ENCODE measurements at regions not wholly inside any gene's neighbourhood (a gene's known extent, or its start where the extent isn't known, plus 50 kb on each side); places are given as distances from the start of the nearest gene placed in this dataset.

GRCh38 chr9:104429031-104429546 lies 75.0 kb upstream of the OR13F1 start:
- Histone ChIP-seq H3K4me1 (ENCODE audit: insufficient read depth, low read length) (no peaks in the 10 kb centered on the region), H3K36me3 (ENCODE audit: low read depth, low read length) (no peaks in the 10 kb centered on the region), H3K79me2 (ENCODE audit: low read length) (no peaks in the 10 kb centered on the region), H3K9ac (ENCODE audit: low read length) (no peak overlapping the region), H2AFZ (ENCODE audit: low read length) (no peak overlapping the region), H3K9me2 (replicated peaks; ENCODE audit: low read length) (no peaks in the 10 kb centered on the region), H3K27ac (ENCODE audit: low read length) (no peak overlapping the region), H3K9me3 (ENCODE audit: low read length) (no peaks in the 10 kb centered on the region), H3K27me3 (ENCODE audit: low read length) (no peaks in the 10 kb centered on the region), H3F3A (ENCODE audit: low read length, unreplicated experiment) (no peaks in the 10 kb centered on the region), H3K4me2 (ENCODE audit: low read length) (no peak overlapping the region), H3K4me3 (ENCODE audit: low read length) (no peak overlapping the region), H4K20me1 (ENCODE audit: low read length) (no peaks in the 10 kb centered on the region)
- ATAC-seq (no peak), DNase-seq (no peak)
- no TSS peak for BruUV-seq (replicated peaks)
- ChIA-PET CTCF (no interaction called here), POLR2A (ENCODE audit: unreplicated experiment) (no interaction called here)
- intact Hi-C loops (cut with micrococcal nuclease) = no loop called here
- no peak for TF ChIP-seq EZH2phosphoT487 (IDR thresholded peaks at IDR 0.05; ENCODE audit: borderline replicate concordance, low read length)
- no peak for TF ChIP-seq EZH2 (IDR thresholded peaks at IDR 0.05; ENCODE audit: low read length, unreplicated experiment)
- no peak for TF ChIP-seq CTCF (conservative IDR thresholded peaks at IDR 0.05; ENCODE audit: low read depth, low read length)

- ATAC-seq (no peak), DNase-seq (no peak)
- no peak overlapping the region for H3K4me2 ChIP-seq (ENCODE audit: low read length)
- no peaks in the 10 kb centered on the region for H3K9me3 ChIP-seq (ENCODE audit: low read length)
- no peaks in the 10 kb centered on the region for H3K36me3 ChIP-seq (ENCODE audit: low read depth, low read length)
- intact Hi-C loops (cut with micrococcal nuclease) = no loop called here
- H3K79me2 ChIP-seq (ENCODE audit: low read length) = no peaks in the 10 kb centered on the region
- no peaks in the 10 kb centered on the region for H4K20me1 ChIP-seq (ENCODE audit: low read length)
- no peak overlapping the region for H3K27ac ChIP-seq (ENCODE audit: low read length)
- H3F3A ChIP-seq (ENCODE audit: low read length, unreplicated experiment) = no peaks in the 10 kb centered on the region
- H3K27me3 ChIP-seq (ENCODE audit: low read length) = no peaks in the 10 kb centered on the region
- CTCF ChIA-PET = no interaction called here
- no peak overlapping the region for H3K9ac ChIP-seq (ENCODE audit: low read length)
- TF ChIP-seq EZH2 (IDR thresholded peaks at IDR 0.05; ENCODE audit: low read length, unreplicated experiment) (no peak), CTCF (conservative IDR thresholded peaks at IDR 0.05; ENCODE audit: low read depth, low read length) (no peak), EZH2phosphoT487 (IDR thresholded peaks at IDR 0.05; ENCODE audit: borderline replicate concordance, low read length) (no peak)
- H2AFZ ChIP-seq (ENCODE audit: low read length) = no peak overlapping the region
- no peaks in the 10 kb centered on the region for H3K4me1 ChIP-seq (ENCODE audit: insufficient read depth, low read length)
- no TSS peak for BruUV-seq (replicated peaks)
- no peaks in the 10 kb centered on the region for H3K9me2 ChIP-seq (replicated peaks; ENCODE audit: low read length)
- H3K4me3 ChIP-seq (ENCODE audit: low read length) = no peak overlapping the region
- POLR2A ChIA-PET (ENCODE audit: unreplicated experiment) = no interaction called here
Measured at GRCh38 chr9:104435059-104435458, 69.0 kb upstream of the OR13F1 start.

- Histone ChIP-seq H3K4me1 (ENCODE audit: insufficient read depth, low read length) (no peaks in the 10 kb centered on the region), H3F3A (ENCODE audit: low read length, unreplicated experiment) (no peaks in the 10 kb centered on the region), H3K36me3 (ENCODE audit: low read depth, low read length) (no peaks in the 10 kb centered on the region), H3K9me3 (ENCODE audit: low read length) (no peaks in the 10 kb centered on the region), H3K9me2 (replicated peaks; ENCODE audit: low read length) (no peaks in the 10 kb centered on the region), H3K4me2 (ENCODE audit: low read length) (no peak overlapping the region), H3K4me3 (ENCODE audit: low read length) (no peak overlapping the region), H3K27ac (ENCODE audit: low read length) (no peak overlapping the region), H3K27me3 (ENCODE audit: low read length) (no peaks in the 10 kb centered on the region), H4K20me1 (ENCODE audit: low read length) (no peaks in the 10 kb centered on the region), H2AFZ (ENCODE audit: low read length) (no peak overlapping the region), H3K9ac (ENCODE audit: low read length) (no peak overlapping the region), H3K79me2 (ENCODE audit: low read length) (no peaks in the 10 kb centered on the region)
- ATAC-seq (no peak), DNase-seq (no peak)
- ChIA-PET CTCF (no interaction called here), POLR2A (ENCODE audit: unreplicated experiment) (no interaction called here)
- TF ChIP-seq EZH2 (IDR thresholded peaks at IDR 0.05; ENCODE audit: low read length, unreplicated experiment) = no peak
- no peak for TF ChIP-seq CTCF (conservative IDR thresholded peaks at IDR 0.05; ENCODE audit: low read depth, low read length)
- TF ChIP-seq EZH2phosphoT487 (IDR thresholded peaks at IDR 0.05; ENCODE audit: borderline replicate concordance, low read length) = no peak
- intact Hi-C loops (cut with micrococcal nuclease) = no loop called here
- no TSS peak for BruUV-seq (replicated peaks)
Measured at GRCh38 chr9:104448036-104448435, 56.0 kb upstream of the OR13F1 start.

All from PC-3 (cell line).